ENCODE measurements at regions not wholly inside any gene's neighbourhood (a gene's known extent, or its start where the extent isn't known, plus 50 kb on each side); places are given as distances from the start of the nearest gene placed in this dataset.
A peak's percentile ranks its signal among the peaks of the same experiment; 100 is the strongest.

- intact Hi-C loops (cut with DNase I; ENCODE audit: low total_unique reads) (no loop called here), in situ Hi-C loops (cut with MboI; ENCODE audit: low sequenced_read_pairs in 4 of 4) (no loop called here)
- Histone ChIP-seq H3K4me3 (no peak overlapping the region), H3K27ac (peak overlapping the region; percentile 44 to 80 (median 67)), H3K4me1 (peaks cover 34 to 49% of the 10 kb centered on the region in 2 donors), H3K9me3 (no peaks in the 10 kb centered on the region), H3K36me3 (no peaks in the 10 kb centered on the region), H3K27me3 (no peaks in the 10 kb centered on the region)
- peak; percentile 84 for ATAC-seq
- TF ChIP-seq CTCF (IDR thresholded peaks at IDR 0.05 in 4 of 5, conservative IDR thresholded peaks at IDR 0.05 in 1 of 5): no peak
- TF ChIP-seq POLR2A (IDR thresholded peaks at IDR 0.05): no peak
- DNase-seq: peak; percentile 51 to 67
Measured at GRCh38 chr9:107389617-107390071, 99.9 kb downstream of the KLF4 start.

GRCh38 chr9:107388890-107389289 lies 100.7 kb downstream of the KLF4 start:
- Histone ChIP-seq H3K27me3 (no peaks in the 10 kb centered on the region), H3K27ac (peak overlapping the region in 3 of 4 donors; percentile 33 to 80 (median 65)), H3K4me1 (peaks cover 34 to 49% of the 10 kb centered on the region in 2 donors), H3K9me3 (no peaks in the 10 kb centered on the region), H3K4me3 (no peak overlapping the region), H3K36me3 (no peaks in the 10 kb centered on the region)
- in situ Hi-C loops (cut with MboI; ENCODE audit: low sequenced_read_pairs in 4 of 4): no loop called here
- no peak for DNase-seq
- no peak for ATAC-seq
- TF ChIP-seq POLR2A (IDR thresholded peaks at IDR 0.05) (no peak), CTCF (IDR thresholded peaks at IDR 0.05 in 4 of 5, conservative IDR thresholded peaks at IDR 0.05 in 1 of 5) (no peak)
- intact Hi-C loops (cut with DNase I; ENCODE audit: low total_unique reads): no loop called here

GRCh38 chr9:107387409-107387808 lies 102.2 kb downstream of the KLF4 start:
- in situ Hi-C loops (cut with MboI; ENCODE audit: low sequenced_read_pairs in 4 of 4): no loop called here
- peak overlapping the region; percentile 33 to 80 (median 38) for H3K27ac ChIP-seq
- no peaks in the 10 kb centered on the region for H3K36me3 ChIP-seq
- no peaks in the 10 kb centered on the region for H3K27me3 ChIP-seq
- no peaks in the 10 kb centered on the region for H3K9me3 ChIP-seq
- no peak overlapping the region for H3K4me3 ChIP-seq
- intact Hi-C loops (cut with DNase I; ENCODE audit: low total_unique reads): no loop called here
- ATAC-seq (peak; percentile 60 to 67), DNase-seq (peak; percentile 54 to 72)
- H3K4me1 ChIP-seq: peaks cover 34 to 49% of the 10 kb centered on the region in 2 donors
- TF ChIP-seq POLR2A (IDR thresholded peaks at IDR 0.05) (no peak), CTCF (IDR thresholded peaks at IDR 0.05 in 4 of 5, conservative IDR thresholded peaks at IDR 0.05 in 1 of 5) (no peak)

- DNase-seq (peak; percentile 40 to 54), ATAC-seq (peak; percentile 75 to 77)
- no peaks in the 10 kb centered on the region for H3K36me3 ChIP-seq
- H3K9me3 ChIP-seq: no peaks in the 10 kb centered on the region
- in situ Hi-C loops (cut with MboI; ENCODE audit: low sequenced_read_pairs in 4 of 4): no loop called here
- H3K27me3 ChIP-seq: no peaks in the 10 kb centered on the region
- no peak for TF ChIP-seq POLR2A (IDR thresholded peaks at IDR 0.05)
- H3K27ac ChIP-seq: peak overlapping the region; percentile 19 to 80 (median 48)
- H3K4me3 ChIP-seq: no peak overlapping the region
- intact Hi-C loops (cut with DNase I; ENCODE audit: low total_unique reads): no loop called here
- H3K4me1 ChIP-seq: peaks cover 34 to 49% of the 10 kb centered on the region in 2 donors
Measured at GRCh38 chr9:107386396-107386795, 103.2 kb downstream of the KLF4 start.
